ENCODE measurements at regions not wholly inside any gene's neighbourhood (a gene's known extent, or its start where the extent isn't known, plus 50 kb on each side); places are given as distances from the start of the nearest gene placed in this dataset.

GRCh38 chr15:46344115-46344724 is 709.4 kb downstream of the SQOR start:
- no peaks in the 10 kb centered on the region for H3K27me3 Mint-ChIP-seq
- H3K9me3 Mint-ChIP-seq, result no peaks in the 10 kb centered on the region
- H3K4me3 Mint-ChIP-seq, result no peak overlapping the region
- no peak overlapping the region for H3K27ac Mint-ChIP-seq
- H3K4me1 Mint-ChIP-seq, result no peaks in the 10 kb centered on the region
- H3K36me3 Mint-ChIP-seq, result no peaks in the 10 kb centered on the region

- Mint-ChIP-seq H3K9me3 (no peaks in the 10 kb centered on the region), H3K27ac (no peak overlapping the region), H3K4me3 (no peak overlapping the region), H3K4me1 (no peaks in the 10 kb centered on the region), H3K36me3 (no peaks in the 10 kb centered on the region), H3K27me3 (no peaks in the 10 kb centered on the region)
Measured at GRCh38 chr15:46344915-46345314, 710.1 kb downstream of the SQOR start.

- H3K27ac Mint-ChIP-seq, result no peak overlapping the region
- H3K4me3 Mint-ChIP-seq, result no peak overlapping the region
- no peaks in the 10 kb centered on the region for H3K36me3 Mint-ChIP-seq
- H3K4me1 Mint-ChIP-seq, result no peaks in the 10 kb centered on the region
- H3K27me3 Mint-ChIP-seq, result no peaks in the 10 kb centered on the region
- H3K9me3 Mint-ChIP-seq, result peaks cover 7% of the 10 kb centered on the region
Measured at GRCh38 chr15:46354443-46354842, 719.6 kb downstream of the SQOR start.

GRCh38 chr15:46365572-46365971 is 730.7 kb downstream of the SQOR start:
- H3K36me3 Mint-ChIP-seq, result peaks cover 2% of the 10 kb centered on the region
- peaks cover 2% of the 10 kb centered on the region for H3K27me3 Mint-ChIP-seq
- no peaks in the 10 kb centered on the region for H3K4me1 Mint-ChIP-seq
- no peak overlapping the region for H3K27ac Mint-ChIP-seq
- no peak overlapping the region for H3K4me3 Mint-ChIP-seq
- peaks cover 15% of the 10 kb centered on the region for H3K9me3 Mint-ChIP-seq

- peaks cover 2% of the 10 kb centered on the region for H3K27me3 Mint-ChIP-seq
- H3K4me1 Mint-ChIP-seq, result no peaks in the 10 kb centered on the region
- peaks cover 2% of the 10 kb centered on the region for H3K36me3 Mint-ChIP-seq
- peaks cover 23% of the 10 kb centered on the region for H3K9me3 Mint-ChIP-seq
- no peak overlapping the region for H3K4me3 Mint-ChIP-seq
- H3K27ac Mint-ChIP-seq, result no peak overlapping the region
Measured at GRCh38 chr15:46366360-46367007, 731.7 kb downstream of the SQOR start.

- no peaks in the 10 kb centered on the region for H3K4me1 Mint-ChIP-seq
- no peak overlapping the region for H3K4me3 Mint-ChIP-seq
- H3K27me3 Mint-ChIP-seq, result no peaks in the 10 kb centered on the region
- peaks cover 11% of the 10 kb centered on the region for H3K9me3 Mint-ChIP-seq
- no peaks in the 10 kb centered on the region for H3K36me3 Mint-ChIP-seq
- no peak overlapping the region for H3K27ac Mint-ChIP-seq
Measured at GRCh38 chr15:46383978-46384377, 749.1 kb downstream of the SQOR start.

- H3K27ac Mint-ChIP-seq, result no peak overlapping the region
- peaks cover 18% of the 10 kb centered on the region for H3K9me3 Mint-ChIP-seq
- peaks cover 3% of the 10 kb centered on the region for H3K36me3 Mint-ChIP-seq
- no peaks in the 10 kb centered on the region for H3K4me1 Mint-ChIP-seq
- no peaks in the 10 kb centered on the region for H3K27me3 Mint-ChIP-seq
- H3K4me3 Mint-ChIP-seq, result no peak overlapping the region
Measured at GRCh38 chr15:46386356-46386755, 751.5 kb downstream of the SQOR start.

- Mint-ChIP-seq H3K27ac (no peak overlapping the region), H3K27me3 (no peaks in the 10 kb centered on the region), H3K36me3 (peaks cover 3% of the 10 kb centered on the region), H3K9me3 (peaks cover 21% of the 10 kb centered on the region), H3K4me3 (no peak overlapping the region), H3K4me1 (no peaks in the 10 kb centered on the region)
Measured at GRCh38 chr15:46389739-46390138, 754.9 kb downstream of the SQOR start.

- H3K36me3 Mint-ChIP-seq, result peaks cover 3% of the 10 kb centered on the region
Measured at GRCh38 chr15:46394463-46394862, 759.6 kb downstream of the SQOR start.

GRCh38 chr15:46408312-46408711 is 773.5 kb downstream of the SQOR start:
- Mint-ChIP-seq H3K4me3 (no peak overlapping the region), H3K9me3 (no peaks in the 10 kb centered on the region), H3K27me3 (peaks cover 2% of the 10 kb centered on the region)

More at GRCh38 chr15:46394463-46394862, 759.6 kb downstream of the SQOR start:
- no peaks in the 10 kb centered on the region for H3K4me1 Mint-ChIP-seq
- no peaks in the 10 kb centered on the region for H3K27me3 Mint-ChIP-seq
- peaks cover 12% of the 10 kb centered on the region for H3K9me3 Mint-ChIP-seq
- no peak overlapping the region for H3K27ac Mint-ChIP-seq
- no peak overlapping the region for H3K4me3 Mint-ChIP-seq

GRCh38 chr15:46409841-46410301 is 775.0 kb downstream of the SQOR start:
- H3K27me3 Mint-ChIP-seq, result peaks cover 3% of the 10 kb centered on the region
- no peaks in the 10 kb centered on the region for H3K9me3 Mint-ChIP-seq
- no peaks in the 10 kb centered on the region for H3K36me3 Mint-ChIP-seq
- no peak overlapping the region for H3K4me3 Mint-ChIP-seq
- H3K27ac Mint-ChIP-seq, result no peak overlapping the region
- H3K4me1 Mint-ChIP-seq, result no peaks in the 10 kb centered on the region

More at GRCh38 chr15:46408312-46408711, 773.5 kb downstream of the SQOR start:
- H3K36me3 Mint-ChIP-seq, result no peaks in the 10 kb centered on the region
- no peak overlapping the region for H3K27ac Mint-ChIP-seq
- no peaks in the 10 kb centered on the region for H3K4me1 Mint-ChIP-seq

- no peak overlapping the region for H3K4me3 Mint-ChIP-seq
- no peaks in the 10 kb centered on the region for H3K4me1 Mint-ChIP-seq
- no peak overlapping the region for H3K27ac Mint-ChIP-seq
- no peaks in the 10 kb centered on the region for H3K9me3 Mint-ChIP-seq
- no peaks in the 10 kb centered on the region for H3K36me3 Mint-ChIP-seq
- H3K27me3 Mint-ChIP-seq, result peaks cover 3% of the 10 kb centered on the region
Measured at GRCh38 chr15:46410705-46411104, 775.9 kb downstream of the SQOR start.

- Mint-ChIP-seq H3K9me3 (no peaks in the 10 kb centered on the region), H3K27ac (no peak overlapping the region), H3K4me3 (no peak overlapping the region), H3K36me3 (no peaks in the 10 kb centered on the region), H3K4me1 (no peaks in the 10 kb centered on the region), H3K27me3 (peaks cover 3% of the 10 kb centered on the region)
Measured at GRCh38 chr15:46411900-46412299, 777.1 kb downstream of the SQOR start.

GRCh38 chr15:46413799-46414198 is 779.0 kb downstream of the SQOR start:
- peaks cover 3% of the 10 kb centered on the region for H3K27me3 Mint-ChIP-seq
- no peaks in the 10 kb centered on the region for H3K36me3 Mint-ChIP-seq
- no peaks in the 10 kb centered on the region for H3K4me1 Mint-ChIP-seq
- no peak overlapping the region for H3K4me3 Mint-ChIP-seq
- no peak overlapping the region for H3K27ac Mint-ChIP-seq
- no peaks in the 10 kb centered on the region for H3K9me3 Mint-ChIP-seq

- Mint-ChIP-seq H3K27ac (no peak overlapping the region), H3K4me3 (no peak overlapping the region), H3K9me3 (no peaks in the 10 kb centered on the region), H3K4me1 (no peaks in the 10 kb centered on the region), H3K27me3 (peaks cover 1% of the 10 kb centered on the region), H3K36me3 (no peaks in the 10 kb centered on the region)
Measured at GRCh38 chr15:46416544-46416943, 781.7 kb downstream of the SQOR start.

GRCh38 chr15:46420990-46421389 is 786.2 kb downstream of the SQOR start:
- Mint-ChIP-seq H3K9me3 (peaks cover 8% of the 10 kb centered on the region), H3K4me1 (no peaks in the 10 kb centered on the region), H3K36me3 (no peaks in the 10 kb centered on the region), H3K27ac (no peak overlapping the region), H3K27me3 (peaks cover 5% of the 10 kb centered on the region), H3K4me3 (no peak overlapping the region)
